ENCODE measurements at regions not wholly inside any gene's neighbourhood (a gene's known extent, or its start where the extent isn't known, plus 50 kb on each side); places are given as distances from the start of the nearest gene placed in this dataset.

DNA sequence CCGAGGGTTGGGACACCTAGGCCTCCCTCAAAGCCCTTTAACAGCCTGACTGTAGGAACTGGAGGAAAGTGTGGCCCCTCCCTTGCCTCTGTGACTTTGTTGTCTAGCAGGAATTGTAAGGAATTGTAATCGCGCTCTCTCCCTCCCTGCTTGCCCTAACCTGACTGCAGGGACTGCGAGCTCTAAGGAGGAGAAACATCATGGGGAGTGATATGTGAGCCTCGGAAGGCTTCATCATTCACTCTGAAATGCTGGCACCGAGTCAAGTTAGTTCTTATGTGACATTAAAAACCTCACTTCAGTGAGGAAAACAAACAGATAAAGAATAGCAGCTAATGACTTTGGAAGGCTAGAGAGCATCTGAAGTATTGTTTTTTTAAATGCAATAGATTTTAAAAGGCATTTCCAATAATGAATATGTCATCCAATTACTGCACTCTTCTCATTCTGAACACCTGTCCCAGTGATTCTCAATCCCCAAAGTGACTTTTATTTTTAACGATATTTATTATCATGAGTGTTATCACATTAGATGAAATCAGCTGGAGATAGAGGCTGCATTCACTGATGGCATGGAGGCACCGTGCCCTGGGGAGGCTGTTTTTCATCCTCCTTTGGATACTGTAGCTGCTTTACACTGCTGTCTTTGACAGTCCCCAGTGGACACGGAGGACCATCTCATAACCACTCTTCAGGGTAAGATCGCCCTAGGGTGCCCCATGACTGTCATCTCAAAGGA lies 58.5 kb upstream of the NTM start:
- H3K36me3 ChIP-seq (ENCODE audit: control insufficient read depth in 1 of 2, insufficient read depth in 2 of 2, low read length in 2 of 2) = no peaks in the 10 kb centered on the region
- no peaks in the 10 kb centered on the region for H3K79me2 ChIP-seq (ENCODE audit: insufficient read depth, low read length)
- no peaks in the 10 kb centered on the region for H3K4me1 ChIP-seq (ENCODE audit: control insufficient read depth in 1 of 2, insufficient read depth in 2 of 2, low read length in 2 of 2)
- H3K27ac ChIP-seq (ENCODE audit: low read depth, low read length) = no peak overlapping the region
- no peak overlapping the region for H2AFZ ChIP-seq (ENCODE audit: low read depth, low read length, poor library complexity, severe bottlenecking)
- no peaks in the 10 kb centered on the region for H3K9me2 ChIP-seq (ENCODE audit: insufficient read depth)
- BruUV-seq (replicated peaks) = no TSS peak
- CTCF ChIA-PET = no interaction called here
- no peaks in the 10 kb centered on the region for H3K27me3 ChIP-seq (ENCODE audit: insufficient read depth, low read length)
- ATAC-seq = no peak
- peaks cover 0 to 14% of the 10 kb centered on the region in 2 experiments; a peak in 2 of 4 replicates for H3K9me3 ChIP-seq (ENCODE audit: control insufficient read depth in 1 of 2, insufficient read depth in 1 of 2, low read depth in 1 of 2, low read length in 2 of 2)
- TF ChIP-seq, protein P1, sequence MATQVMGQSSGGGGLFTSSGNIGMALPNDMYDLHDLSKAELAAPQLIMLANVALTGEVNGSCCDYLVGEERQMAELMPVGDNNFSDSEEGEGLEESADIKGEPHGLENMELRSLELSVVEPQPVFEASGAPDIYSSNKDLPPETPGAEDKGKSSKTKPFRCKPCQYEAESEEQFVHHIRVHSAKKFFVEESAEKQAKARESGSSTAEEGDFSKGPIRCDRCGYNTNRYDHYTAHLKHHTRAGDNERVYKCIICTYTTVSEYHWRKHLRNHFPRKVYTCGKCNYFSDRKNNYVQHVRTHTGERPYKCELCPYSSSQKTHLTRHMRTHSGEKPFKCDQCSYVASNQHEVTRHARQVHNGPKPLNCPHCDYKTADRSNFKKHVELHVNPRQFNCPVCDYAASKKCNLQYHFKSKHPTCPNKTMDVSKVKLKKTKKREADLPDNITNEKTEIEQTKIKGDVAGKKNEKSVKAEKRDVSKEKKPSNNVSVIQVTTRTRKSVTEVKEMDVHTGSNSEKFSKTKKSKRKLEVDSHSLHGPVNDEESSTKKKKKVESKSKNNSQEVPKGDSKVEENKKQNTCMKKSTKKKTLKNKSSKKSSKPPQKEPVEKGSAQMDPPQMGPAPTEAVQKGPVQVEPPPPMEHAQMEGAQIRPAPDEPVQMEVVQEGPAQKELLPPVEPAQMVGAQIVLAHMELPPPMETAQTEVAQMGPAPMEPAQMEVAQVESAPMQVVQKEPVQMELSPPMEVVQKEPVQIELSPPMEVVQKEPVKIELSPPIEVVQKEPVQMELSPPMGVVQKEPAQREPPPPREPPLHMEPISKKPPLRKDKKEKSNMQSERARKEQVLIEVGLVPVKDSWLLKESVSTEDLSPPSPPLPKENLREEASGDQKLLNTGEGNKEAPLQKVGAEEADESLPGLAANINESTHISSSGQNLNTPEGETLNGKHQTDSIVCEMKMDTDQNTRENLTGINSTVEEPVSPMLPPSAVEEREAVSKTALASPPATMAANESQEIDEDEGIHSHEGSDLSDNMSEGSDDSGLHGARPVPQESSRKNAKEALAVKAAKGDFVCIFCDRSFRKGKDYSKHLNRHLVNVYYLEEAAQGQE (IDR thresholded peaks at IDR 0.05; ENCODE audit: low read depth) = no peak
- no peak for TF ChIP-seq FOSL1 (IDR thresholded peaks at IDR 0.05; ENCODE audit: low read depth)
- TF ChIP-seq, protein P2, sequence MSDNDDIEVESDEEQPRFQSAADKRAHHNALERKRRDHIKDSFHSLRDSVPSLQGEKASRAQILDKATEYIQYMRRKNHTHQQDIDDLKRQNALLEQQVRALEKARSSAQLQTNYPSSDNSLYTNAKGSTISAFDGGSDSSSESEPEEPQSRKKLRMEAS (IDR thresholded peaks at IDR 0.05) = no peak
- no peak for TF ChIP-seq EZH2phosphoT487 (IDR thresholded peaks at IDR 0.05; ENCODE audit: borderline replicate concordance)
- TF ChIP-seq, protein P3, sequence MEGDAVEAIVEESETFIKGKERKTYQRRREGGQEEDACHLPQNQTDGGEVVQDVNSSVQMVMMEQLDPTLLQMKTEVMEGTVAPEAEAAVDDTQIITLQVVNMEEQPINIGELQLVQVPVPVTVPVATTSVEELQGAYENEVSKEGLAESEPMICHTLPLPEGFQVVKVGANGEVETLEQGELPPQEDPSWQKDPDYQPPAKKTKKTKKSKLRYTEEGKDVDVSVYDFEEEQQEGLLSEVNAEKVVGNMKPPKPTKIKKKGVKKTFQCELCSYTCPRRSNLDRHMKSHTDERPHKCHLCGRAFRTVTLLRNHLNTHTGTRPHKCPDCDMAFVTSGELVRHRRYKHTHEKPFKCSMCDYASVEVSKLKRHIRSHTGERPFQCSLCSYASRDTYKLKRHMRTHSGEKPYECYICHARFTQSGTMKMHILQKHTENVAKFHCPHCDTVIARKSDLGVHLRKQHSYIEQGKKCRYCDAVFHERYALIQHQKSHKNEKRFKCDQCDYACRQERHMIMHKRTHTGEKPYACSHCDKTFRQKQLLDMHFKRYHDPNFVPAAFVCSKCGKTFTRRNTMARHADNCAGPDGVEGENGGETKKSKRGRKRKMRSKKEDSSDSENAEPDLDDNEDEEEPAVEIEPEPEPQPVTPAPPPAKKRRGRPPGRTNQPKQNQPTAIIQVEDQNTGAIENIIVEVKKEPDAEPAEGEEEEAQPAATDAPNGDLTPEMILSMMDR (IDR thresholded peaks at IDR 0.05 in 2 of 3, conservative IDR thresholded peaks at IDR 0.05 in 1 of 3; ENCODE audit: borderline replicate concordance in 1 of 3, insufficient read depth in 1 of 3, low read depth in 2 of 3, low read length in 2 of 3) = no peak
- TF ChIP-seq, protein P4, sequence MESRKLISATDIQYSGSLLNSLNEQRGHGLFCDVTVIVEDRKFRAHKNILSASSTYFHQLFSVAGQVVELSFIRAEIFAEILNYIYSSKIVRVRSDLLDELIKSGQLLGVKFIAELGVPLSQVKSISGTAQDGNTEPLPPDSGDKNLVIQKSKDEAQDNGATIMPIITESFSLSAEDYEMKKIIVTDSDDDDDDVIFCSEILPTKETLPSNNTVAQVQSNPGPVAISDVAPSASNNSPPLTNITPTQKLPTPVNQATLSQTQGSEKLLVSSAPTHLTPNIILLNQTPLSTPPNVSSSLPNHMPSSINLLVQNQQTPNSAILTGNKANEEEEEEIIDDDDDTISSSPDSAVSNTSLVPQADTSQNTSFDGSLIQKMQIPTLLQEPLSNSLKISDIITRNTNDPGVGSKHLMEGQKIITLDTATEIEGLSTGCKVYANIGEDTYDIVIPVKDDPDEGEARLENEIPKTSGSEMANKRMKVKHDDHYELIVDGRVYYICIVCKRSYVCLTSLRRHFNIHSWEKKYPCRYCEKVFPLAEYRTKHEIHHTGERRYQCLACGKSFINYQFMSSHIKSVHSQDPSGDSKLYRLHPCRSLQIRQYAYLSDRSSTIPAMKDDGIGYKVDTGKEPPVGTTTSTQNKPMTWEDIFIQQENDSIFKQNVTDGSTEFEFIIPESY (IDR thresholded peaks at IDR 0.05; ENCODE audit: extremely low read depth, insufficient replicate concordance, low read length) = no peak
- no peak for TF ChIP-seq ZFX (IDR thresholded peaks at IDR 0.05)
- no peak for TF ChIP-seq POLR2A (IDR thresholded peaks at IDR 0.05; ENCODE audit: borderline replicate concordance, extremely low read depth, insufficient read depth, insufficient read length)
- H3K4me2 ChIP-seq (ENCODE audit: low read length) = no peak overlapping the region
- H4K20me1 ChIP-seq (ENCODE audit: insufficient read depth) = no peaks in the 10 kb centered on the region
- RAD21 ChIA-PET (ENCODE audit: low non-redundant PET in 1 of 2, low total read pairs in 2 of 2, uncharacterized antibody in 2 of 2, unreplicated experiment in 2 of 2) = no interaction called here
- DNase-seq (ENCODE audit: low read depth, low spot score) = no peak
- POLR2A ChIA-PET = no interaction called here
- no peak overlapping the region for H3K4me3 ChIP-seq (replicated peaks in 1 of 2; ENCODE audit: low read depth in 1 of 2, low read length in 2 of 2)
- no peak overlapping the region for H3K9ac ChIP-seq (ENCODE audit: low read length)
- intact Hi-C loops (cut with micrococcal nuclease) = no loop called here
